GM19351 (cell line): ENCODE measurements at regions not wholly inside any gene's neighbourhood (a gene's known extent, or its start where the extent isn't known, plus 50 kb on each side); places are given as distances from the start of the nearest gene placed in this dataset.

Source experiments
- ATAC-seq: cut with Tn5 transposase; IDR thresholded peaks from one replicate; pipeline ENCODE4 v1.9.1; 2021; ENCODE audit warnings: mild to moderate bottlenecking, moderate library complexity; ENCODE audit not compliant: unreplicated experiment

GRCh38 chr17:79405823-79406222, 205.0 kb downstream of the RBFOX3 start:
- ATAC-seq = no peak

- no peak for ATAC-seq
These were observed 206.5 kb downstream of the RBFOX3 start for GRCh38 chr17:79404136-79404911.

DNA sequence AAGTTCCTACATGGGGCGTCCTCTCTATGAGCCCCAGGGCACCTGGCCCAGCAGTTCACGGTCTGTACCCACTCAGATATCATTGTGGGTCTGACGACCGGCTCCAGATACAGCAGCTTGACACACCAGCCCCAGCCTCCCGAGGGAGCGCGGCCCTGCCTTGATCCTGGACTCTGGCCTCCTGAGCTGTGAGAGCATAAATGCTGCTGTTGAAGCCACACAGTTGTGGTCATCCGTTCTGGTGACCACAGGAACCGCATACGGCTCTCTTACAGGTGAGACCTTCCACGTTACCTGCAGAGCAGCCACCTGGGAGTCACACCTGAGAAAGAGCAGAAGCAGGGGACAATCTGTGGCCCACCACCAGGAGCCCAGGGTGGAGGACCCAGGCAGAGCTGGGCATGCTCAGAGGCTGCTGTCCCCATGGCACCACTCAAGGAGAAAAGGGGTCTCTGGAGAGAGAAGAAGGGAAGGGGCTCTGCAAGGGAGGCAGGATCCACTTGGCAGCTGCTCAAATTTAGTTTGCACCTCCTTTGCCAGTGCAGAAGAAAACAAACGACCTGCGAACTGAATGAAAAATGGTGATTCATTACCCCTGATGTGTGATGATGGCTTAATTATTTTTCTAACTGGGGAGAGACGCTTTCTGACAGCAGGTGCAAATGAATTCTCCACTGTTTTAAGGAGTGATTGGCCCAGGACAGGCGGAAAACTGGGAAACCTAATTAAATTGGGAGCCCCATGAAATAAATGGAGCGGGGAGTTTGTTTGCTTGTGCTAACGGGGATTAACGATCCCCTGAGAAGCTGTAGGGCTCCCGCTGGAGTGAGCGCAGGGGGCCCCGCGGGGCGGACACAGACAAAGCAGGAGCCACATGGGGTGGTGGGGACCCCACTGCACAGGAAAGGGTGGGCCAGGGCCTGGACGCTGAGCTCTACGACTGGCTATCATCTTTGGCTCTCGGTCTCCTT, 208.9 kb downstream of the RBFOX3 start:
- ATAC-seq = no peak

DNA sequence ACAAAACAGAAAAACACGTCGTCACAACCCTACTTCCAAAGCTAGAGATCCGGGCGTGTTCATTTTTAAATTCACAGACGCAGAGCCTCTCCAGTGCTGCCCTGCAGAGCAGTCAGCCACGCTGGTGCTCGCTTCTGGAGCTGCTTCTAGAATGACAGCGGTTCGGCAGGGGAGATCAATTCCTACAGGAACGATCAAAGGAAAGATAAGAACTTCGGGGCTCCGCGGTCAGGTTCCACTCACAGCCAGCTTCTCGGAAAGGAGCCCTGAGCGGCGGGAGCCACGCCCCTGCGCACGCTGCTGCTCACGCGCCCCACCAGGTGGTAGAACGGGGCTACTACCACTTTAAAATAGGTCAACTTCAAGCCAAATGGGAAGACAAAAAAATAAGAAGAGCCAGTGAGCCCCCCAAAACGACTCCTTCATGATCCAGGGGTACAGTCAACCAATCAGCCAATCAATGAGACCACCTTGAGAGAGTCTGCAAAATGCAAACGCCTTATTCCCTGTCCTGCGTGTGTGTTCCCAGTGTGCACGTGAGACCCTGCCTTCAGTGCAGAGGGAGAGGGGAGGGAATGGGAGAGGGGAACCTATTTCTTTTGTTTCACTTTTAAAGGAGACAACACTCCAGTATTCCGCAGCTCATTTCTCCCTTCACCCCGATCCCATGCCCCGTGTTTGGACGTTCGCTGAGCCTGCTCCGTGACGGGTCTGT, 209.7 kb downstream of the RBFOX3 start:
- no peak for ATAC-seq

DNA sequence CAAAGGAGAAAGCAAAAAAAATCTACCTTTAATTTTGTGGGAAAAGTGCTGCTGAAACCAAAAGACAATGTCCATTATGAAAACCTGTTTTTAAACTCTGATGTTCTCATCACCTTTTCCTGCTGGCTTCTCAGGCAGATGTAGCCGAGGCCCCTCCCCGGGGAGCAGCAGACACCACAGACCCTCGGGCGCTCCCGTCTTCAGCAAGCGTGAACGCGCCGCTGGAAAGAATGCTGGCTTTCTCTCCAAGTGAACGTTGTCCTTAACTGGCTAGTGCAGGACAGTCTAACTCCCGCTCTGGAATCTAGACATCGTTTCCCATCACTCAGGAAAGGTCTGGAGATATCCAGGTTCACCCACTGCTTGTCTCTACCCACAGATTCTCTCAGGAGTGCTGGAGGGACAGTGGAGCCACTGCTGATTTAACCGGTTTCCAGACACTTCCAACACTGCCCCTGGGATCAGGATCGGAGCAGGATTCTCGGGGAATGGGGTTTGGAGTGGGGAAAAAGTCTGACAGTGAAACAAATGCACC, 211.2 kb downstream of the RBFOX3 start:
- no peak for ATAC-seq

GRCh38 chr17:79398441-79398840, 212.4 kb downstream of the RBFOX3 start:
- no peak for ATAC-seq

DNA sequence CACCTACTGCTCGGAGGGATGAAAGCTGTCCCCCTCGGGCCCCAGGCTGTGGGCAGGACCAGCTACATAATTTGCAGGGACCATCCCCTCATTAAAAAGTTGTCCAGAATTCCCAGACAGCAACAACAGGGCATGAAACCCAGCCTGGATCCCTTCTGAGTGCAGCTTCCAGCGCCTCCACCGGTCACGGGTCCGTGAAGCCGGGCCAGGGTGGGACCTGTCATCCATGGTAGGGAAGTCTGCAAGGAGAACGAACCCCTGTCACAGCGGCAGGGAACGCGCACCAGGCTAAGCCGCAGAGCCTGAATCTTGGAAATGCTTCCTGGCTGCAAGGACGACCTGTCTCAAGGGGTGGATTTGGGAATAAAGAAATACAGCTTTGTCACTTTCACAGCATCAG, 214.2 kb downstream of the RBFOX3 start:
- ATAC-seq = no peak

- no peak for ATAC-seq
These were observed 215.3 kb downstream of the RBFOX3 start for GRCh38 chr17:79395545-79395944.

GRCh38 chr17:79395066-79395465, 215.8 kb downstream of the RBFOX3 start:
- no peak for ATAC-seq

DNA sequence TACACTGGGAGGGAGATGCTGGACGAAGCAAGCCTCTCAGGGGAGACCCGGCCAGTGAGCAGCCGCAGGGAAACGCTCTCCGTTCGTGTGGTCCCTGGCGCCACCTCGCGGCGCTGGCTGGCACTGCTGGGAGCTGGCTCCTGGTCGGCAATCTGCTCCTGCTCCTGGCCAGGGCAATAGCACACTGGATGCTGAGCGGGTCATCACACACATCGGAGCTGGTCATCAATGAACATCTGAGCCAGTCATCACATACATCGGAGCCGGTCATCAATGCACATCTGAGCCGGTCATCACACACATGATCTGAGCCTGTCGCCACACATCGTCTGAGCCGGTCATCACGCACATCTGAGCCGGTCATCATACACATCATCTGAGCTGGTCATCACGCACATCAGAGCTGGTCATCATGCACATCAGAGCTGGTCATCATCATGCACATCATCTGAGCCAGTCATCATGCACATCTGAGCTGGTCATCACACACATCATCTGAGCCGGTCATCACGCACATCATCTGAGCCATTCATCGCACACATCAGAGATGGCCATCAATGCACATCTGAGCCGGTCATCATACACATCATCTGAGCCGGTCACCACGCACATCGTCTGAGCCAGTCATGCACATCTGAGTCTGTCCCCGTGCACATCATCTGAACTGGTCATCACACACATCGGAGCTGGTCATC, 217.3 kb downstream of the RBFOX3 start:
- ATAC-seq = no peak

GRCh38 chr17:79392598-79392997, 218.3 kb downstream of the RBFOX3 start:
- no peak for ATAC-seq

DNA sequence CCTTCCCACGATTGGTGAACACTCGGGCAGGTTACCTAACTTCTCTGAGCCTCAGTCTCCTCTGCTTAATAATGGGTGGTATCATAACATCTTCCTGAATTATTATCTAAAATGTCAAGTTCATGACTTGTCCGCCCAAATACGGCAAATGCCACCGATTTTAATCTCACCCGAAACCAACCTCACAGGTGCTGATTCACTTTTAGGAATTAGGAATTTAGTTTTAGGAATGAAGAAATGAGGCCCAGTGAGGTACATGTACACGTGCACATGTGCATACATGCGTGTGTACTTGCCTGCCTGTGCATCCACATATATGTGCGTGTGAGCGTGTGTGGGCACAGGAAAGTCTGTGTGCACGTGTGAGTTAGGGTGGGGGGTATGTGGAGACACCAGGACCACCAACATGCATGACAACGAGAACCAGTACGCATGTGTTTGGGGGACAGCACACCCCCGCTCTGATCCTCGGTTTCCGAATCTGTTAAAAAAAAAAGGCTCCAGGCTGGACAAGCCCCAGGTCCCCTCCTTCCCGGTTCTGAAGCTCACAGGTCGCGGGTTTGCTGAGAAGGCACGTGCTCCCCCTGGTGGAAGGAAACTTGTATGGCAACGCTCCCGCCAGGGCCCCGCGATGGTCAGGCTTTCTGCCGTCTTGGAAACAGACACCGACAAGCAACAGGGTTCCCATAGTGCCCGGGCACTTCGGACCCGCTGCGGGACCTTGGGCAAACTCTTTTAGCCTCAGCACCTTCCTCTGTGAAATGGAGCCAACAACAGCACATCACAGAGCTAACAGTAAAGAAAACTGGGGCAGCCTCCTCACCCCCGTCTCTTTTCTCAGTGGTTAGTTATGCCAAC, 219.2 kb downstream of the RBFOX3 start:
- no peak for ATAC-seq

- ATAC-seq = no peak
These were observed 221.0 kb downstream of the RBFOX3 start for GRCh38 chr17:79389896-79390295.

DNA sequence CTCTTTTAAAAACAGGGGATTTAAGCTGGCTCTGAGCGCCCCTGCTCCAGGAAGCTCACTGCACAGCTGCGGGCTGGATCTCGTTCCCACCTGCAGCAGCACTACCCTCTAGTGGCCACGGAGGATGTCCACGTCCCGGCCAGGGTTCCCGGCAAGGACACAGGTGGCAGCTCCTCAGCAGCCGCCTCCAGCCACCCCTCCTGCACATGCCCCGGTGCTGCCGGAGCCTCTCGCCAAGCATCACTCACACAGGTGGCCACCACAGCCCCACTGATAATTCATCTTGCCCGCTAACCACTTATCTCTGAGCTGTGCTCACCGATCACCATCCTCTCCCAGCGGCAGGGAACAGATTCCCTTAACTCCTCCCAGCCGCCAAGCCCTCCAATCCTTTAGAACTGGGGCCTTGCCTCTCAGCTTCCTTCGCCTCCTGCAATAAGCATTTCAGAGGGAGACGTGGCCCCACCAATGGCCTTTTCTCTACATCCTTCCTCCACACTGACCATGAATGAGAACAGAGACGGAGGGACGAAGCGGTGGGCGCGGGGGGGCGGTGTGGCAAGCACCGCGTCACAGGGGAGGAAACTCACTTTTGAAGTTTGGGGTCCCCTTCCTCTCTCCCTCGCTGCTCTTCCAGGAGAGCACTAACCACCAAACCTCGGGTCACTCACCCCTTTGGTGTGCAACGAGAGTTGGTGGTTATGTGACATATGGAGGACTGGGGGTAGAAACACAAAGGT, 222.1 kb downstream of the RBFOX3 start:
- ATAC-seq = no peak

GRCh38 chr17:79387783-79388182, 223.1 kb downstream of the RBFOX3 start:
- ATAC-seq = no peak

GRCh38 chr17:79385962-79386563, 224.8 kb downstream of the RBFOX3 start:
- no peak for ATAC-seq

- no peak for ATAC-seq
These were observed 228.5 kb downstream of the RBFOX3 start for GRCh38 chr17:79382313-79382712.

DNA sequence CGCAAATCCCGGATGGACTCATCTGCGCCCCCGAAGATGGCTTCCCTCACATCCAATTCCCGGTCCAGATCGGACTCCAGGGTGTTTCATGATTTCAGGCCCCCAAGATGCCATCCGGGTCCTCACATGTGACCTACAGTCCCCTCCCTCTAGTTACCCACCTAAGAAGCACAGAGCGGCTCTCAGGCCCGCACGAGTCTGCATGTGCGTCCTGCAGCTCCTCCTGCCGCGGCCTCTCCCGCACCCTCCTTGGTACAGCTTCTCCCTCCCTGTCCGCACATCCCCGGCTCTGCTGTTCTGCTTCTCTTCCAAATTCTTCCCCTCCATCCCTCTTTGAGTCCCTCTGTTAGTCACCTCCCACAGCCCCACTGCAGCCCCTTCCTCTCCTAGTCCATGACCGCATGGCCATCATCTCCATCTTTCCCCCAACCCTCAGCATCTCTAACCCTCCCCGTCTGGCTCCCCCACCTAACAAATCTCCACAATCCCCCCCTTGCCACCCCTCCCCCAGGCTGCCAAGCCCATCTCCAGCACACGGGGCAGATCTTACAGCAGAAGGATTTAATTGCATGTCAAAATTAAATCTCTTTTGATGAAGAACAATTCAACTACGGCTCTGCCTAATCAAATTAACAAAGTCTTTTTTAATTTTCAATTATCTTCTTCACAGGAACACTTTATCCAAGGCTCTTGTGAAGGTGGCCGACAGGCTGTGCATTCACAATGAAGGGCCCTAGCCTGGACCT, 231.0 kb downstream of the RBFOX3 start:
- no peak for ATAC-seq
